Epithelial cell of esophagus (primary cell): ENCODE measurements at regions not wholly inside any gene's neighbourhood (a gene's known extent, or its start where the extent isn't known, plus 50 kb on each side); places are given as distances from the start of the nearest gene placed in this dataset.

Experiments
- DNase-seq: peaks from one replicate; pipeline ENCODE4 v3.0.0; 2010; ENCODE audit warnings: low read depth
- H3K4me3 ChIP-seq: 2 replicates; pipeline ENCODE4 v1.5.1; 2011; ENCODE audit warnings: mild to moderate bottlenecking, low read length, control low read depth
- CTCF ChIP-seq: IDR thresholded peaks from 2 replicates; pipeline ENCODE4 v1.5.1; 2011; ENCODE audit warnings: low read depth, mild to moderate bottlenecking, low read length, control low read depth, inconsistent platforms; ENCODE audit not compliant: insufficient read depth; ENCODE audit errors: missing control alignments

- no peak for DNase-seq
- no peak overlapping the region for H3K4me3 ChIP-seq
- TF ChIP-seq CTCF = no peak
These were observed 163.2 kb downstream of the FAT3 start for GRCh38 chr11:92387859-92388258.

GRCh38 chr11:92388380-92388779 is 163.8 kb downstream of the FAT3 start:
- no peak overlapping the region for H3K4me3 ChIP-seq

GRCh38 chr11:92390783-92391182 is 166.2 kb downstream of the FAT3 start:
- DNase-seq = no peak
- no peak for TF ChIP-seq CTCF
- H3K4me3 ChIP-seq = no peak overlapping the region

More at GRCh38 chr11:92388380-92388779, 163.8 kb downstream of the FAT3 start:
- no peak for DNase-seq
- no peak for TF ChIP-seq CTCF

- TF ChIP-seq CTCF = no peak
These were observed 166.7 kb downstream of the FAT3 start for GRCh38 chr11:92391364-92391763.

GRCh38 chr11:92391808-92392207 is 167.2 kb downstream of the FAT3 start:
- no peak overlapping the region for H3K4me3 ChIP-seq
- TF ChIP-seq CTCF = no peak
- no peak for DNase-seq

More at GRCh38 chr11:92391364-92391763, 166.7 kb downstream of the FAT3 start:
- no peak for DNase-seq
- H3K4me3 ChIP-seq = no peak overlapping the region

GRCh38 chr11:92393218-92393617 is 168.6 kb downstream of the FAT3 start:
- no peak overlapping the region for H3K4me3 ChIP-seq
- no peak for TF ChIP-seq CTCF
- DNase-seq = no peak

GRCh38 chr11:92396133-92396532 is 171.5 kb downstream of the FAT3 start:
- no peak for DNase-seq
- TF ChIP-seq CTCF = no peak
- no peak overlapping the region for H3K4me3 ChIP-seq
